Suppressor macrophage treated with lipopolysaccharide for 4 hours (primary cell): ENCODE measurements at regions not wholly inside any gene's neighbourhood (a gene's known extent, or its start where the extent isn't known, plus 50 kb on each side); places are given as distances from the start of the nearest gene placed in this dataset.
A peak's percentile ranks its signal among the peaks of the same experiment; 100 is the strongest.
"Not testable (repeated sequence)": the region's sequence is repeated elsewhere in the genome, so short reads cannot be mapped to it uniquely, and the experiment has no call there.

Experiments used
- DNase-seq: peaks from one replicate; pipeline ENCODE4 v3.0.0-alpha.2; 2020

- no peak for DNase-seq
Measured at GRCh38 chr3:101999177-101999779, 150.0 kb downstream of the NFKBIZ start.

GRCh38 chr3:102000620-102001209 is 151.4 kb downstream of the NFKBIZ start:
- DNase-seq = no peak

GRCh38 chr3:102002056-102002455 is 152.7 kb downstream of the NFKBIZ start:
- no peak for DNase-seq

- DNase-seq = no peak
Measured at GRCh38 chr3:102004561-102004960, 155.2 kb downstream of the NFKBIZ start.

- DNase-seq = no peak
Measured at GRCh38 chr3:102005551-102005950, 156.2 kb downstream of the NFKBIZ start.

- peak; percentile 32 for DNase-seq
Measured at GRCh38 chr3:102006812-102007485, 157.6 kb downstream of the NFKBIZ start.

- DNase-seq = not testable (repeated sequence)
Measured at GRCh38 chr3:102008436-102008835, 159.1 kb downstream of the NFKBIZ start.

GRCh38 chr3:102016417-102016816 is 167.1 kb downstream of the NFKBIZ start:
- no peak for DNase-seq

GRCh38 chr3:102017784-102018183 is 168.5 kb downstream of the NFKBIZ start:
- DNase-seq = no peak

GRCh38 chr3:102018551-102018950 is 169.2 kb downstream of the NFKBIZ start:
- peak; percentile 30 for DNase-seq

GRCh38 chr3:102020735-102021134 is 171.4 kb downstream of the NFKBIZ start:
- peak; percentile 44 for DNase-seq

GRCh38 chr3:102024270-102024904 is 175.1 kb downstream of the NFKBIZ start:
- DNase-seq = no peak

GRCh38 chr3:102025606-102026270 is 176.4 kb downstream of the NFKBIZ start:
- DNase-seq = no peak

- peak; percentile 70 for DNase-seq
Measured at GRCh38 chr3:102026656-102027055, 177.3 kb downstream of the NFKBIZ start.

- peak; percentile 73 for DNase-seq
Measured at GRCh38 chr3:102030661-102031060, 181.3 kb downstream of the NFKBIZ start.

- no peak for DNase-seq
Measured at GRCh38 chr3:102031834-102032233, 182.5 kb downstream of the NFKBIZ start.

GRCh38 chr3:102032491-102033383 is 183.4 kb downstream of the NFKBIZ start:
- DNase-seq = no peak

- DNase-seq = no peak
Measured at GRCh38 chr3:102034639-102035451, 185.5 kb downstream of the NFKBIZ start.

GRCh38 chr3:102036017-102036416 is 186.7 kb downstream of the NFKBIZ start:
- no peak for DNase-seq

- DNase-seq = no peak
Measured at GRCh38 chr3:102036472-102036871, 187.2 kb downstream of the NFKBIZ start.

GRCh38 chr3:102037209-102037608 is 187.9 kb downstream of the NFKBIZ start:
- DNase-seq = no peak
